Bronchial epithelial cell (primary cell): ENCODE measurements at regions not wholly inside any gene's neighbourhood (a gene's known extent, or its start where the extent isn't known, plus 50 kb on each side); places are given as distances from the start of the nearest gene placed in this dataset.

ENCODE experiments used
- DNase-seq: peaks from one replicate; pipeline ENCODE4 v3.0.0-alpha.2; 2010; ENCODE audit warnings: low read depth
- FAIRE-seq: peaks from 2 replicates; lab custom pipeline; 2011; peaks lifted over from hg19 to GRCh38; lab: Jason Lieb, UNC
- H3K27me3 ChIP-seq: 2 replicates; pipeline ENCODE4 v1.5.1; 2011; ENCODE audit warnings: low read length; ENCODE audit not compliant: control insufficient read depth, insufficient read depth
- H3K36me3 ChIP-seq: 2 replicates; pipeline ENCODE4 v1.5.1; 2011; ENCODE audit warnings: low read length; ENCODE audit not compliant: control insufficient read depth, insufficient read depth
- H3K4me3 ChIP-seq: 2 replicates; pipeline ENCODE4 v1.5.1; 2011; ENCODE audit warnings: mild to moderate bottlenecking, low read depth, low read length, control low read depth
- CTCF ChIP-seq: IDR thresholded peaks from 2 replicates; pipeline ENCODE4 v1.5.1; 2011; ENCODE audit warnings: mild to moderate bottlenecking, moderate library complexity, low read length, control low read depth, inconsistent platforms; ENCODE audit not compliant: insufficient read depth, severe bottlenecking

- Histone ChIP-seq H3K4me3 (no peak overlapping the region), H3K27me3 (no peaks in the 10 kb centered on the region), H3K36me3 (no peaks in the 10 kb centered on the region)
- FAIRE-seq (no peak), DNase-seq (no peak)
- TF ChIP-seq CTCF, result no peak
Measured at GRCh38 chr4:23686169-23686897, 203.5 kb downstream of the PPARGC1A start.

GRCh38 chr4:23685471-23685870 lies 204.4 kb downstream of the PPARGC1A start:
- TF ChIP-seq CTCF, result no peak
- no peaks in the 10 kb centered on the region for H3K36me3 ChIP-seq
- no peak for DNase-seq
- H3K27me3 ChIP-seq, result no peaks in the 10 kb centered on the region
- H3K4me3 ChIP-seq, result no peak overlapping the region
- no peak for FAIRE-seq

- no peaks in the 10 kb centered on the region for H3K27me3 ChIP-seq
- FAIRE-seq, result no peak
- no peak for TF ChIP-seq CTCF
- no peak for DNase-seq
- no peaks in the 10 kb centered on the region for H3K36me3 ChIP-seq
- H3K4me3 ChIP-seq, result no peak overlapping the region
Measured at GRCh38 chr4:23680671-23681518, 209.0 kb downstream of the PPARGC1A start.

GRCh38 chr4:23674694-23675093 lies 215.2 kb downstream of the PPARGC1A start:
- no peak for FAIRE-seq
- no peak for DNase-seq
- no peak overlapping the region for H3K4me3 ChIP-seq
- H3K27me3 ChIP-seq, result no peaks in the 10 kb centered on the region
- TF ChIP-seq CTCF, result no peak
- H3K36me3 ChIP-seq, result no peaks in the 10 kb centered on the region

GRCh38 chr4:23667659-23668058 lies 222.2 kb downstream of the PPARGC1A start:
- Histone ChIP-seq H3K36me3 (no peaks in the 10 kb centered on the region), H3K27me3 (no peaks in the 10 kb centered on the region), H3K4me3 (no peak overlapping the region)
- DNase-seq, result no peak
- TF ChIP-seq CTCF, result no peak
- FAIRE-seq, result no peak
